Natural killer cell treated with Interleukin-12 subunit alpha and Interleukin-12 subunit beta and Interleukin-15 and Interleukin-18, amount 100 ng/mL, for 72 hours (primary cell): ENCODE measurements at regions not wholly inside any gene's neighbourhood (a gene's known extent, or its start where the extent isn't known, plus 50 kb on each side); places are given as distances from the start of the nearest gene placed in this dataset.

ENCODE experiments used
- ATAC-seq, 2 donors: fragments of 150-1000 bp; cut with Tn5 transposase in 1 of 2; sonication (Bioruptor Pico), chemical (Tn5 transposase) in 1 of 2; 2 replicates each; pipeline ENCODE4 v1.10.0; 2021
- DNase-seq: peaks from one replicate; pipeline ENCODE4 v3.0.0; 2022; ENCODE audit warnings: low spot score
- H3K27ac Mint-ChIP-seq, 2 donors: 1 replicate in 1 of 2; 2 replicates in 1 of 2; pipeline ENCODE4 v1.8.0; 2022; ENCODE audit warnings: mixed read lengths in 2 of 2, mild to moderate bottlenecking in 1 of 2, moderate library complexity in 1 of 2
- H3K27me3 Mint-ChIP-seq, 2 donors: 1 replicate in 1 of 2; 2 replicates in 1 of 2; pipeline ENCODE4 v1.8.0; 2022; ENCODE audit warnings: mixed read lengths in 2 of 2
- H3K36me3 Mint-ChIP-seq: one replicate; pipeline ENCODE4 v1.8.0; 2022; ENCODE audit warnings: mixed read lengths
- H3K4me1 Mint-ChIP-seq, 2 donors: 1 replicate in 1 of 2; 2 replicates in 1 of 2; pipeline ENCODE4 v1.8.0; 2022; ENCODE audit warnings: low read depth in 2 of 2, mixed read lengths in 2 of 2, mild to moderate bottlenecking in 1 of 2
- H3K4me3 Mint-ChIP-seq: one replicate; pipeline ENCODE4 v1.8.0; 2022; ENCODE audit warnings: mixed read lengths
- H3K9me3 Mint-ChIP-seq: 2 replicates; pipeline ENCODE4 v1.8.0; 2022; ENCODE audit warnings: mixed read lengths

DNA sequence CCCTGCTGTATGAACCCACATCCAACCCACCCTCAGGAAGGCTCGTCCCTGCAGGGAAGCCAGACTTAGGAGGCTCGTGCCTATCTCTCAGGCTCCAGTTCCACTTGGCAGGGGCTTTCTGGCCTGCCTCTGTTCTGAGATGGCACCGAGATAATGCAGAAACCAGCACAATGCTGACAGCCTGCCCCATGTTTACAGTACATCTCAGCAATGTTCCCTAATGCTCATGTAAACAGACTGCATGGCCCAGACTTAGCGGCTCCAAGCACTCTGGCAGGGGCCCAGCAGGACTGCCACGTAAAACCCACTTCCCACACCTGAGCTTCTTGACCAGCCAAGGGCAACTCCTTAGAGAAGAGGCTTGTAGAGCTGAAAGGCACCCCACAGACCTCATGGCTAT, 499.5 kb upstream of the BRINP1 start:
- no peak overlapping the region for H3K4me3 Mint-ChIP-seq
- no peaks in the 10 kb centered on the region for H3K4me1 Mint-ChIP-seq
- H3K27me3 Mint-ChIP-seq, result peaks cover 0 to 10% of the 10 kb centered on the region in 2 donors
- H3K27ac Mint-ChIP-seq, result no peak overlapping the region
- peaks cover 5% of the 10 kb centered on the region for H3K9me3 Mint-ChIP-seq
- no peaks in the 10 kb centered on the region for H3K36me3 Mint-ChIP-seq
- ATAC-seq (no peak), DNase-seq (no peak)

DNA sequence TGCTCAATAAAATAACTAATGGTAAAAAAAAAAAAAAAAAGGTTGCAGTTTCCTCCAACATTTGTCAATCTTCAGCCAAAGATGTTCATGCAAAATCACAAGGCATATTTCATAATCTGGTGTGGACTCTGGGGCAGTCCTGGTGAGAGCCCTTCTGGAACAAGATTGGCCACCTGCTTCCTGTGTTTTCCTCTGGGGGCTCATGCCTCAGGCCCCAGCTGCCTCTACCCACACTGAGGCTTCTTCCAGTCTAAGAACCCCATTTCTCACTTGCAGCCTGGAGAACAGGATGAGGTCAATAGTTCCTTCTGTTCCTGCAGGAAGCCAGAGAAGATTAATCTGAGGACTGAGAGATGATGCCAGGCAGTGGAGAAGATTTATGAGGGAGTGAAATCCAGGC, 492.6 kb upstream of the BRINP1 start:
- Mint-ChIP-seq H3K27ac (no peak overlapping the region), H3K4me3 (no peak overlapping the region), H3K4me1 (no peaks in the 10 kb centered on the region), H3K36me3 (no peaks in the 10 kb centered on the region), H3K9me3 (peaks cover under 1% of the 10 kb centered on the region), H3K27me3 (peaks cover 3 to 22% of the 10 kb centered on the region in 2 donors)
- DNase-seq (no peak), ATAC-seq (no peak)

DNA sequence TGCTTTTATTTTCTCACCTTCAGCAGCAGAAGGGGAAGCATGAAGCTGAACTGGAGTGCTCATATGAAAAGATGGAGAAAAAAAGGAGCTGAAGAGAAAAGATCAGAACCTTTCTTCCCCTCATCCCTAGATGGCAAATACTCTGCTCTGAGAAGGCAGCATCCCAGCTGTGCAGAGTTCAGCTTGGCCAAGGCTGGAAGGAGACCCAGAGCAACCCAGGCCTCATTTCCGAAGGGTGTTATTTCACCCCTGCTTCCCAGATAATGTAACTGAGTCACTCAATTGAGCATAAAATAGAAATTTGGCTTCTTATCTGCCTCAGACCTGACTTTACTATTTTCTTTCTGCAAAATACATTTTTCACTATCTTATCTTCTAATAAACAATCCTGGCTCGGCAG, 489.9 kb upstream of the BRINP1 start:
- no peak overlapping the region for H3K27ac Mint-ChIP-seq
- peaks cover 3 to 13% of the 10 kb centered on the region in 2 donors for H3K27me3 Mint-ChIP-seq
- no peak for ATAC-seq
- DNase-seq, result no peak
- H3K36me3 Mint-ChIP-seq, result no peaks in the 10 kb centered on the region
- H3K4me1 Mint-ChIP-seq, result no peaks in the 10 kb centered on the region
- no peak overlapping the region for H3K4me3 Mint-ChIP-seq
- H3K9me3 Mint-ChIP-seq, result no peaks in the 10 kb centered on the region

DNA sequence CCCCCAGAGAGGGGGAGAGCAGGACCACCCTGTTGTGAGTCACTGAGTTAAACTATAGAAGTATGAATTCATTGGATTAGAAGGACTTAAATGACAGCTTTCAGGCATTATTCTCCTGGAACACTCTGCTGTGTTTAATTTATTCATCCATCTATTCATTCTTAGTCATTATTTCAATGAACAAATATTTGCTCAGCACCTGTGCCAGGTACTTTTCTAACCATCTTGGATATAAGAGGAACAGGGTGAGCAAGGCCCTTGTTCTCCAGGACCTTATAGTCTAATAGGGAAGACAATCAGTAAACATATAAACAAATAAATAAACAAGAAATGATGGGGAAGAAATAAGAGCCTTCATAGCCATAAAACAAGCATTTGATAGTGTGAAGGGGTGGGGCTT, 483.9 kb upstream of the BRINP1 start:
- H3K27me3 Mint-ChIP-seq, result peaks cover 3 to 12% of the 10 kb centered on the region in 2 donors
- H3K27ac Mint-ChIP-seq, result no peak overlapping the region
- DNase-seq (no peak), ATAC-seq (no peak)
- H3K9me3 Mint-ChIP-seq, result peaks cover 6% of the 10 kb centered on the region
- H3K4me3 Mint-ChIP-seq, result no peak overlapping the region
- H3K36me3 Mint-ChIP-seq, result no peaks in the 10 kb centered on the region
- no peaks in the 10 kb centered on the region for H3K4me1 Mint-ChIP-seq

DNA sequence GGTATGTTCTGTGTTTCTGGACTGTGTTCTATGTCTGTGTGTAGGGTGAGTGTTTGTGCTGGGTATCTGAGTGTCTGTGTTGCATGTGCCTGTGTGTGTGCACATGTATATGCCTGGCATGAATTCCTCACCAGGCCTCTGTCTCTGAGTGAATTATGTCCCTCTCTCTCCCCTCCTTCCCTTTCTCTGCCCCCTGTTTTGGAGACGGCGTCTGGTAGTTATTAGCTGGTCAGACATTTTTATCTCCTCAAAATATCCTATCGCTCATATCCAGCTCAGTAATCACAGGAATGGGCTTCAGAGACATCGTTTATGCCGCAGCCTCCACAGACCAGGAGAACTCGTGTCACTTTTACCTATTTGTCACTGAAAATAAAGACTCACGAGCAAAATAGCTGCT, 483.2 kb upstream of the BRINP1 start:
- Mint-ChIP-seq H3K9me3 (peaks cover 6% of the 10 kb centered on the region), H3K27me3 (peaks cover 0 to 8% of the 10 kb centered on the region in 2 donors), H3K4me1 (no peaks in the 10 kb centered on the region), H3K27ac (no peak overlapping the region), H3K4me3 (no peak overlapping the region), H3K36me3 (no peaks in the 10 kb centered on the region)
- ATAC-seq, result no peak
- no peak for DNase-seq

DNA sequence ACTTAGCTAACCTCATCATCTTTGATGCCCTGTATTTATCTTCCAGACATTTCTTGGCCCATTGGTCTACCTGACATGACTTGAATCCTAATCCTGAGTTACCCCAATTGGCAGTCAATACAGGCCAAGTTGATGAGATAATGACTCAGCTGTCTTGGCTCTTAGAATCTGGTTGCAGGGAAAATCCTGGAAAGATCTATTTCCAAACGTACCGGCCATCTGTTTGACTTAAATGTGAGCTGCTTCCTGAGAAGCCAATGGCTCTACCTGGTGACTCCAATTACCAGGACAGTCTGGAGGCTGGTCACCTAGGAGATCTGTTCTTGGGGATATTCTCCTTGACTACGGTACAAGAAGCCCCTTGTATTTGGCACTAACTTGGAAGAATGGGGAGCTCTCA, 475.2 kb upstream of the BRINP1 start:
- H3K27ac Mint-ChIP-seq, result no peak overlapping the region

DNA sequence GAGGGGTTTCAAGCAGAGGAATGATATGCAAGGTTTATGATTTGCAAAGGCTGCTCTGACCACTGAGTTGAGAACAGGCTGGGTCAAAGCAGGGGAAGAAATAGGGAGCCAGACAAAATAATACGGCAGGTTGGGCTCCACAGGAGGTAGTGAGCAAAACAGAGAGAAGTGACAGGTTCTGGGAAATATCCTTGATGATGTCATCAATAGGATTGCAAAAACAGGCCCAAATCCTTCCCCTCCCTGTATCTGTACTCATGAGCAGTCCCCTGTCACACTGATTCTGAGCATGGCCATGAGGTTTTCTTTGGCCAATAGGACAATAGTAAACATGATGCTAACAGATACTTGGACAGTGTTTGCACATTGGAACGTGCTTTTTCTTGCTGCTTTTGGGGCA, 471.8 kb upstream of the BRINP1 start:
- no peaks in the 10 kb centered on the region for H3K4me1 Mint-ChIP-seq
- no peak overlapping the region for H3K27ac Mint-ChIP-seq
- H3K4me3 Mint-ChIP-seq, result no peak overlapping the region
- no peaks in the 10 kb centered on the region for H3K27me3 Mint-ChIP-seq
- no peaks in the 10 kb centered on the region for H3K36me3 Mint-ChIP-seq
- H3K9me3 Mint-ChIP-seq, result peaks cover under 1% of the 10 kb centered on the region
- ATAC-seq (peak in 1 of 2 donors; percentile 23), DNase-seq (no peak)

More for the DNA sequence above, 475.2 kb upstream of the BRINP1 start:
- no peaks in the 10 kb centered on the region for H3K27me3 Mint-ChIP-seq
- ATAC-seq (no peak), DNase-seq (no peak)
- no peaks in the 10 kb centered on the region for H3K36me3 Mint-ChIP-seq
- H3K4me3 Mint-ChIP-seq, result no peak overlapping the region
- peaks cover 4% of the 10 kb centered on the region for H3K9me3 Mint-ChIP-seq
- H3K4me1 Mint-ChIP-seq, result no peaks in the 10 kb centered on the region

DNA sequence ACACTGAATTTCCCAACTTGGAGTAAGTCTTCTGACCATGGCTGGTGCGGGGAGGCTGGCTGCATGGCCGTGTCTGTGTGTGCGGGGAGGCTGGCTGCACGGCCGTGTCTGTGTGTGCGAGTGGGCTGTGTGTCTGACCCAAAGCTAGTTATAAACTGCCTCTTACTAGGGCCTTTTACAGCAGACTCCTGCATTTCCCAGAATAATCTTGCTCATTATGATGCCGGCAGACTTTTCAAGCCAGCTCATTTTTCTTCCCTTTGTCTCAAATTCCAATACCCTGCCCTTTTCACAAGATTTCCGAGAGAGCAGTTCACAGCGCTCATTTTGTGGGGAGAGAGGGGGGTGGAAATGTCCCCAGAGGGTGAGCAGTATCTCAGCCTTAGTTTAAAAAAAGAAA, 470.7 kb upstream of the BRINP1 start:
- Mint-ChIP-seq H3K27me3 (no peaks in the 10 kb centered on the region), H3K36me3 (no peaks in the 10 kb centered on the region), H3K9me3 (no peaks in the 10 kb centered on the region), H3K4me3 (no peak overlapping the region), H3K4me1 (no peaks in the 10 kb centered on the region), H3K27ac (no peak overlapping the region)
- DNase-seq (no peak), ATAC-seq (no peak)

DNA sequence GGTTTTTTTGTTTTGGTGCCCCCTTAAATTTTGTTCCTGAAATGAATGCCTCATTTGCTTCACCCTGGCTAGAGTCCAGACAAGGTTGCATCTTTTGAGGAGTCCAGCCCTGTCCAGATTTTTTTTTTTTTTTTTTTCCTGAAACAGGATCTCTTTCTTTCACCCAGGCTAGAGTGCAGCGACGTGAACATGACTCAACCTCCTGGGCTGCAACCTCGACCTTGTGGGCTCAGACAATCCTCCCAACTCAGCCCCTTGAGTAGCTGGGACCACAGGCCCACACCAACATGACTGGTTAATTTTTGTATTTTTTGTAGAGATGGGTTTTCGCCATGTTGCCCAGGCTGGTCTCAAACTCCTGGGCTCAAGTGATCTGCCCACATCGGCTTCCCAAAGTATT, 469.0 kb upstream of the BRINP1 start:
- Mint-ChIP-seq H3K27ac (no peak overlapping the region), H3K36me3 (no peaks in the 10 kb centered on the region), H3K4me1 (no peaks in the 10 kb centered on the region), H3K4me3 (no peak overlapping the region), H3K27me3 (peaks cover 0 to 5% of the 10 kb centered on the region in 2 donors), H3K9me3 (no peaks in the 10 kb centered on the region)
- DNase-seq (no peak), ATAC-seq (no peak)

DNA sequence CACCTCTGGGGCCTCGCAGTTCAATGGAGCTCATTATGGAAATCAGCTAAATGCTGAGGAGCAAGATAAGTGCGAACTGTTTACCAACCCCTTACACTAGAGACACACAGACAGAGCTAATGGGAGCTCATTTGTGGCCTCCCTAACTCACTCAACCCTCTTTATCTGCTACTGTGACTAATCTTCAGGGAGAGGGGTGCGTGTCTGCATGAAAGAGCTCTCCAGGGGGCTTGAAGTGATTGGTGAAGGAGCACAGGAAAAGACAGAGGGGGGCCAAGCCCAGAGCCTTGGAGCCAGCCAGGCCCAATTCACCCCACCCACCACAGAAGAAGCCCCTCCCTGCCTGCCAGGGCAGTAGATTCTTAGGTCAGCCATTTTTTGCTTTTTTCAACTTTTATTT, 466.8 kb upstream of the BRINP1 start:
- DNase-seq (no peak), ATAC-seq (no peak)
- no peak overlapping the region for H3K27ac Mint-ChIP-seq
- no peaks in the 10 kb centered on the region for H3K4me1 Mint-ChIP-seq
- peaks cover 0 to 5% of the 10 kb centered on the region in 2 donors for H3K27me3 Mint-ChIP-seq
- H3K9me3 Mint-ChIP-seq, result no peaks in the 10 kb centered on the region
- no peaks in the 10 kb centered on the region for H3K36me3 Mint-ChIP-seq
- no peak overlapping the region for H3K4me3 Mint-ChIP-seq

DNA sequence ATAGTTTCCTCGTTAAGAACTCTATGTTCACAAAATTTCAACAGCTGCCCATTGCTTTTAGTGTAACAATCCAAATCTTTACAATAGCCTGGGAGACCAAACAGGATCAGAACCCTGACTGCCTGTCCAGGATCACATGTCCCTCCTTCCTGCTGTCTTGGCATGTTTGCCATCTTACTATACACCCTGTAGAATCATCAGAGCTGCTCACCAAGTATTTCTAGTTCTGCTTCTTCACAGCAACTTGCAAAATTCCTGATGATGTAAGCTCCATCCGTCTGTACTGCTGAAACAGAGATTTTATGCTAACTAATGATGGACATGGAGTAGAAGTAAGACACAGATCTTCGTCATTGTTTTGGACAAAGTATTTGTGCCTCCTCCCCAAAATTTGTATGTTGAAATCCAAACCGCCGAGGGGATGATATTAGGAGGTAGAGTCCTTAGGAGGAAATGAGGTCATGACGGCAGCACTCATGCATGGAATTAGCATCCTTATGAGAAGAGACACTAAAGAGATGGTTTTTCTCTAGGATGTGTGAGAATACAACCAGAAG, 464.9 kb upstream of the BRINP1 start:
- DNase-seq, result no peak
- no peaks in the 10 kb centered on the region for H3K9me3 Mint-ChIP-seq
- H3K27me3 Mint-ChIP-seq, result peaks cover 0 to 5% of the 10 kb centered on the region in 2 donors
- no peaks in the 10 kb centered on the region for H3K36me3 Mint-ChIP-seq
- no peaks in the 10 kb centered on the region for H3K4me1 Mint-ChIP-seq
- no peak for ATAC-seq
- no peak overlapping the region for H3K27ac Mint-ChIP-seq
- no peak overlapping the region for H3K4me3 Mint-ChIP-seq

DNA sequence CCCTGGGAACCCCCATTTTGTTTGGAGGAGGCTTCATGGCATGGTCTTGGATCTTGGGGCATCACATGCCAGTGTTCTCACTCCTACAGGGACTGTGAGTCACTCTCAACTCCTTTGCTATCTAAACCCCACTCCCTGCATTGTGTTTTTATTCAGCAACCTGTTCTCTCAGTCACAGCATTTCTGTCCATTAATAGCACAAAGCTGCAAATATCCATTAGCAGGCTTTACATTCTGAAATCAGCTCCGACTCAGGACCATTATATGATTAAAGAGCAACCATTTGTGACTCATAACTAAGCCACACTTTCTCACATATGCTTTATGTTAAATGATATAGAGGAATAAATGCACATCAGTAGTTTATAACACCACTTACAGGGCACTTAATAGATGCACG, 462.1 kb upstream of the BRINP1 start:
- ATAC-seq, result no peak
- no peaks in the 10 kb centered on the region for H3K4me1 Mint-ChIP-seq
- H3K27me3 Mint-ChIP-seq, result peaks cover 3 to 5% of the 10 kb centered on the region in 2 donors
- H3K9me3 Mint-ChIP-seq, result no peaks in the 10 kb centered on the region
- H3K27ac Mint-ChIP-seq, result no peak overlapping the region
- no peak for DNase-seq
- no peaks in the 10 kb centered on the region for H3K36me3 Mint-ChIP-seq
- H3K4me3 Mint-ChIP-seq, result no peak overlapping the region

DNA sequence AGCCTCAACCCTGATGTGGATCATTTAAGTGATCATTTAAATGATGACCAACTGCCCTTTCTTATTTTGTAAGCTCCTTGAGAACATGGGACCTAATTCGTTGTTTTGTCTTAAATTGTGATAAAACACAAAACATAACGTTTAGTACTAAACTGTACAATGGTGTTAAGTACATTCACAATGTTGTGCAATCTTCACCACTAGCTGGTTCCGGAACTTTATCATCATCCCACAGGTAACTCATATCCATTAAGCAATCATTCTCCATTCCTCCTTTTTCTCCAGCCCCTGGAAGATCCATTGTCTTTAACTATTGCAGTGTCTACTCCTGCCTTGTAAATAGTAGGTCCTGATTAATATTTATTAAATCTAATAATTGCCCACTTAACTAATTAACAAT, 460.5 kb upstream of the BRINP1 start:
- no peaks in the 10 kb centered on the region for H3K36me3 Mint-ChIP-seq
- DNase-seq (no peak), ATAC-seq (no peak)
- H3K4me3 Mint-ChIP-seq, result no peak overlapping the region
- no peaks in the 10 kb centered on the region for H3K4me1 Mint-ChIP-seq
- H3K27ac Mint-ChIP-seq, result no peak overlapping the region
- H3K27me3 Mint-ChIP-seq, result peaks cover 3 to 5% of the 10 kb centered on the region in 2 donors
- no peaks in the 10 kb centered on the region for H3K9me3 Mint-ChIP-seq

DNA sequence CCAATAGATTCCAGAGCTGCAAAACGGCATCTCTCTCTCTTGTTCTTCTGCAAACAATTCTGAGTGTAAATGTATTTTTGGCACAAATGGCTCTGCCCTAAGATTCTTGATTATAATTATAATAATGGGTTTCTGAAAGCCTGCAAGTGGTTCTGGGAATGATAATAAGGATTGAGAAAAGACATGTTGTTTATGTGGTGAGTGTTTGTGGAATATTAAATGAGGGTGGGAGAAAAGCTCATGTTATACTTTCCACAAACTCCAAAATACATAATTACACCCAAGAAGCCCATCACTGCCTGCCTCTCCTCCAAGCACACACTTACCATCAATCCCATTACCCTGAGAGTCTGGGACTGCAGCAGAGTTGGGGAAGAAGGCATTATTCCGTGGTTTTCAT, 460.0 kb upstream of the BRINP1 start:
- peaks cover 3 to 5% of the 10 kb centered on the region in 2 donors for H3K27me3 Mint-ChIP-seq
- no peak overlapping the region for H3K27ac Mint-ChIP-seq
- no peaks in the 10 kb centered on the region for H3K4me1 Mint-ChIP-seq
- H3K4me3 Mint-ChIP-seq, result no peak overlapping the region
- H3K9me3 Mint-ChIP-seq, result no peaks in the 10 kb centered on the region
- H3K36me3 Mint-ChIP-seq, result no peaks in the 10 kb centered on the region
- DNase-seq (no peak), ATAC-seq (no peak)

DNA sequence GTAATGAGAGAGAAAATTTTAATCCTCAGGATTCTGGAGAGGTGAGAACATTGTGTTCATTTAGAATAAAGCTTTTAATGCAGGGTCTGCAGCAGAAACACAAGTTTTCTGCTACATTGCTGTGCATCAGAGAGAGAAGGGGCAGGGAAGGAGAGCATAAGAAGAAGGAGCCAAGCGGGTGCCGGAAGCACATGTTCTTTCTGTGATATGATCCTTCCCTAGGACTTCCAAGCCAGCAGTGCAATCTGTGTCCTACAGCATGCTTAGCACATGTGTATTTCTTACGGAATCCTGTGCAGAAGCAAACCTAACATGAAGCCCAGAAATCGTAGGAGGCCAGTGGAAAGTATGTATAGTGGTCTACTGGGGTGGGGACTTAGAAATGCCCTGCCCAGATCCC, 458.3 kb upstream of the BRINP1 start:
- DNase-seq (no peak), ATAC-seq (no peak)
- no peak overlapping the region for H3K27ac Mint-ChIP-seq
- no peaks in the 10 kb centered on the region for H3K4me1 Mint-ChIP-seq
- no peaks in the 10 kb centered on the region for H3K36me3 Mint-ChIP-seq
- H3K9me3 Mint-ChIP-seq, result no peaks in the 10 kb centered on the region
- no peak overlapping the region for H3K4me3 Mint-ChIP-seq
- H3K27me3 Mint-ChIP-seq, result peaks cover 0 to 3% of the 10 kb centered on the region in 2 donors
